Activated CD8-positive, alpha-beta T cell treated with anti-CD3 and anti-CD28 coated beads for 36 hours (primary cell): ENCODE measurements at regions not wholly inside any gene's neighbourhood (a gene's known extent, or its start where the extent isn't known, plus 50 kb on each side); places are given as distances from the start of the nearest gene placed in this dataset.

ENCODE experiments used
- ATAC-seq: fragments of 200-7000 bp; cut with Tn5 transposase; one replicate; pipeline ENCODE4 v1.10.0; 2021; ENCODE audit warnings: mild to moderate bottlenecking, moderate library complexity
- CTCF ChIA-PET: fragments of 350-600 bp; sonication (Branson Sonifier 250); formaldehyde crosslinking; loops from one replicate; lab custom pipeline; 2021; ENCODE audit warnings: antibody characterized with exemption; lab: Charles Lee
- POLR2A ChIA-PET: fragments of 350-600 bp; sonication (Branson Sonifier 250); formaldehyde crosslinking; loops from one replicate; lab custom pipeline; 2021; ENCODE audit warnings: antibody characterized with exemption; lab: Charles Lee
- DNase-seq: peaks from one replicate; pipeline ENCODE4 v3.0.0-alpha.2; 2020
- H3K27ac Mint-ChIP-seq: one replicate; pipeline ENCODE4 v1.8.0; 2021; ENCODE audit warnings: mild to moderate bottlenecking, mixed read lengths
- H3K27me3 Mint-ChIP-seq: one replicate; pipeline ENCODE4 v1.8.0; 2021; ENCODE audit warnings: mixed read lengths
- H3K36me3 Mint-ChIP-seq: one replicate; pipeline ENCODE4 v1.8.0; 2021; ENCODE audit warnings: low read depth, mixed read lengths
- H3K4me1 Mint-ChIP-seq: one replicate; pipeline ENCODE4 v1.8.0; 2021; ENCODE audit warnings: low read depth, mixed read lengths
- H3K4me3 Mint-ChIP-seq: one replicate; pipeline ENCODE4 v1.8.0; 2021; ENCODE audit warnings: mild to moderate bottlenecking, moderate library complexity, mixed read lengths
- H3K9me3 Mint-ChIP-seq: one replicate; pipeline ENCODE4 v1.8.0; 2021; ENCODE audit warnings: mixed read lengths
- CTCF ChIP-seq: fragments of 200-600 bp; IDR thresholded peaks from one replicate; pipeline ENCODE4 v1.8.0; 2022; ENCODE audit warnings: antibody characterized with exemption, mild to moderate bottlenecking
- intact Hi-C: fragments of 100-400 bp; cut with micrococcal nuclease; formaldehyde crosslinking; loops from one replicate; pipeline ENCODE4 v1.10.0; 2022

GRCh38 chr6:21898107-21898796 lies 304.7 kb downstream of the SOX4 start:
- H3K27me3 Mint-ChIP-seq: no peaks in the 10 kb centered on the region
- no peak for TF ChIP-seq CTCF
- H3K4me3 Mint-ChIP-seq: no peak overlapping the region
- DNase-seq (no peak), ATAC-seq (no peak)
- no peaks in the 10 kb centered on the region for H3K9me3 Mint-ChIP-seq
- H3K4me1 Mint-ChIP-seq: no peaks in the 10 kb centered on the region
- no peak overlapping the region for H3K27ac Mint-ChIP-seq
- ChIA-PET CTCF (no interaction called here), POLR2A (no interaction called here)
- H3K36me3 Mint-ChIP-seq: no peaks in the 10 kb centered on the region
- intact Hi-C loops: no loop called here

GRCh38 chr6:21899708-21900107 lies 306.2 kb downstream of the SOX4 start:
- TF ChIP-seq CTCF: no peak
- no peak for ATAC-seq
- no peaks in the 10 kb centered on the region for H3K36me3 Mint-ChIP-seq
- H3K9me3 Mint-ChIP-seq: no peaks in the 10 kb centered on the region
- H3K4me3 Mint-ChIP-seq: no peak overlapping the region
- intact Hi-C loops: no loop called here
- no peak for DNase-seq
- CTCF ChIA-PET: no interaction called here
- H3K27ac Mint-ChIP-seq: no peak overlapping the region
- POLR2A ChIA-PET: no interaction called here
- no peaks in the 10 kb centered on the region for H3K27me3 Mint-ChIP-seq
- H3K4me1 Mint-ChIP-seq: no peaks in the 10 kb centered on the region

- ATAC-seq (no peak), DNase-seq (no peak)
- H3K36me3 Mint-ChIP-seq: no peaks in the 10 kb centered on the region
- H3K4me1 Mint-ChIP-seq: no peaks in the 10 kb centered on the region
- H3K9me3 Mint-ChIP-seq: no peaks in the 10 kb centered on the region
- H3K4me3 Mint-ChIP-seq: no peak overlapping the region
- POLR2A ChIA-PET: no interaction called here
- H3K27me3 Mint-ChIP-seq: no peaks in the 10 kb centered on the region
- no peak overlapping the region for H3K27ac Mint-ChIP-seq
- no peak for TF ChIP-seq CTCF
- CTCF ChIA-PET: no interaction called here
- intact Hi-C loops: no loop called here
Observed at GRCh38 chr6:21900730-21901129, 307.2 kb downstream of the SOX4 start.

- H3K4me1 Mint-ChIP-seq: no peaks in the 10 kb centered on the region
- ChIA-PET POLR2A (no interaction called here), CTCF (no interaction called here)
- intact Hi-C loops: no loop called here
- H3K4me3 Mint-ChIP-seq: no peak overlapping the region
- no peak for DNase-seq
- H3K36me3 Mint-ChIP-seq: no peaks in the 10 kb centered on the region
- no peak overlapping the region for H3K27ac Mint-ChIP-seq
- no peak for ATAC-seq
- no peak for TF ChIP-seq CTCF
- no peaks in the 10 kb centered on the region for H3K27me3 Mint-ChIP-seq
- H3K9me3 Mint-ChIP-seq: no peaks in the 10 kb centered on the region
Observed at GRCh38 chr6:21902628-21903169, 309.1 kb downstream of the SOX4 start.

- POLR2A ChIA-PET: no interaction called here
- CTCF ChIA-PET: no interaction called here
- no peak for DNase-seq
- intact Hi-C loops: no loop called here
- no peaks in the 10 kb centered on the region for H3K27me3 Mint-ChIP-seq
- no peaks in the 10 kb centered on the region for H3K4me1 Mint-ChIP-seq
- no peak overlapping the region for H3K27ac Mint-ChIP-seq
- no peak overlapping the region for H3K4me3 Mint-ChIP-seq
- no peaks in the 10 kb centered on the region for H3K36me3 Mint-ChIP-seq
- no peak for ATAC-seq
- H3K9me3 Mint-ChIP-seq: no peaks in the 10 kb centered on the region
- TF ChIP-seq CTCF: no peak
Observed at GRCh38 chr6:21905531-21905930, 312.0 kb downstream of the SOX4 start.
